PC-9 (cell line): ENCODE measurements at regions not wholly inside any gene's neighbourhood (a gene's known extent, or its start where the extent isn't known, plus 50 kb on each side); places are given as distances from the start of the nearest gene placed in this dataset.

Experiments
- CTCF ChIP-seq: fragments of 200-600 bp; sonication (generic); conservative IDR thresholded peaks from 2 replicates; pipeline ENCODE4 v1.6.1; 2017; ENCODE audit warnings: mixed run types, antibody characterized with exemption, mild to moderate bottlenecking, moderate library complexity
- EZH2 ChIP-seq: fragments of 200-600 bp; sonication (generic); IDR thresholded peaks from 2 replicates; pipeline ENCODE4 v1.8.0; 2017; ENCODE audit warnings: antibody characterized with exemption, low read depth

- TF ChIP-seq CTCF (no peak), EZH2 (no peak)
Observed at GRCh38 chr3:26082911-26083310, 293.0 kb downstream of the OXSM start.
